Retina (tissue), 1 donor: ENCODE measurements at regions not wholly inside any gene's neighbourhood (a gene's known extent, or its start where the extent isn't known, plus 50 kb on each side); places are given as distances from the start of the nearest gene placed in this dataset.

Experiments
- DNase-seq: peaks from one replicate; pipeline ENCODE4 v3.0.0-alpha.2; 2016

GRCh38 chr18:77455004-77455403 is 205.4 kb downstream of the GALR1 start:
- no peak for DNase-seq

- DNase-seq: no peak
These were observed 208.0 kb downstream of the GALR1 start for GRCh38 chr18:77457681-77458080.

GRCh38 chr18:77461062-77461688 is 211.5 kb downstream of the GALR1 start:
- DNase-seq: no peak

- no peak for DNase-seq
These were observed 215.3 kb downstream of the GALR1 start for GRCh38 chr18:77464917-77465316.

GRCh38 chr18:77466890-77467289 is 217.2 kb downstream of the GALR1 start:
- DNase-seq: no peak

DNA sequence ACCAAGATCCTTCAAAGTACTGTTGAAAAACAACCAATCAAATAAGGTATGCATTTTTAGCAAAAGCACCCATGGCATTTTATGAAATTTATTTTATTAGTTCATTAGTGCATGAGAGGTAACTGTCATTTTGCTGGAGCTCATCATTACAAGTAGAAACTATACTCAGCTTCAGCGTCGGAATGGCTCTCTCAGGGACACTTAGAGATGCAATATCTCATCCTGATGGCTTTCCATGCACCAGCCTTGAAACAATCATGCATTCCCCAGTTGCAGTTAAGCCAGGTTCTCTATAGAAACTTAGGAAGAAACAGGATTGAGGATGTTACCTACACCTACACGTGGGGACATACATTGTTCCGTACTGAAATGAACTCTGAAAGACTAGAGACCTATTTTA is 219.5 kb downstream of the GALR1 start:
- DNase-seq: no peak

DNA sequence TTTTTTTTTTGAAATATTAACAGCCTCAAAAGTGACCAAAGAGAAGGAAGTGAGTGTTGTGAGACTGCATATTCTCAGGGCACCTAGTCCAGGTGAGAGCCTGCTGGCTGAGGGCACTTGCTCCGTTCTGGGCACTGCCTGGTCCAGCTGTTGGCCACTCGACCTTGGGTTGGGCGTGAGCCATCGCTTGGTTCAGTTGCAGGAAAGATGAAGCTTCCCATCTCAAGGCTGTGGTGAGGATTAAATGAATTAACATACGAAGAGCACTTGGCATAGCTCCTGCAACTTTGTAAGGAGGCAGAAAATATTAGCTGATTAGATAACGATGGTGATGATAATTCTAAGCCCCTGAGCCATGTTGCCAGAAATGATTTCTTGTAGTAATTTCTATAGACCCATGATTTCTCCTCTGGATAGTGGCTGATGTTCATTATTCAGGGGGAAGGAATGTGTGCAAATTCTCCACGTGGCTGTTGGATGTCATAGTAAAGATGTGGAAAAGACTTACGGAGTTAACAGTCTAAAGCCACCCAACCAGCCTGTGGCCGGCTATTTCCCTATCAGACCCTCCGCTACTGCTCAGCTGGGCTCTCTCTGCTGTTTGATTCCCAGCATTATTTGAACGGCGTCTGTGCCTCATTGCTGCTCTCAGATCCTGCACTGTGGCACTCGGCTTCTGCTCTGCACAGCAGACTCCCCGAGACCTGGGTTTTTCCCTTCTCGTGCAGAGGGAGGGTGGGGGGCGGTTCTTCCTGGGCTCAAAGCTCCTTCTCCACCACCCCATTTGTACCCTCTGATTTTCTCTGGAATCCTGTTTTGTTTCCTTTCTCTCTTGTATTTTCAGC is 221.1 kb downstream of the GALR1 start:
- peak; percentile 20 for DNase-seq

- no peak for DNase-seq
These were observed 222.9 kb downstream of the GALR1 start for GRCh38 chr18:77472509-77472908.

DNA sequence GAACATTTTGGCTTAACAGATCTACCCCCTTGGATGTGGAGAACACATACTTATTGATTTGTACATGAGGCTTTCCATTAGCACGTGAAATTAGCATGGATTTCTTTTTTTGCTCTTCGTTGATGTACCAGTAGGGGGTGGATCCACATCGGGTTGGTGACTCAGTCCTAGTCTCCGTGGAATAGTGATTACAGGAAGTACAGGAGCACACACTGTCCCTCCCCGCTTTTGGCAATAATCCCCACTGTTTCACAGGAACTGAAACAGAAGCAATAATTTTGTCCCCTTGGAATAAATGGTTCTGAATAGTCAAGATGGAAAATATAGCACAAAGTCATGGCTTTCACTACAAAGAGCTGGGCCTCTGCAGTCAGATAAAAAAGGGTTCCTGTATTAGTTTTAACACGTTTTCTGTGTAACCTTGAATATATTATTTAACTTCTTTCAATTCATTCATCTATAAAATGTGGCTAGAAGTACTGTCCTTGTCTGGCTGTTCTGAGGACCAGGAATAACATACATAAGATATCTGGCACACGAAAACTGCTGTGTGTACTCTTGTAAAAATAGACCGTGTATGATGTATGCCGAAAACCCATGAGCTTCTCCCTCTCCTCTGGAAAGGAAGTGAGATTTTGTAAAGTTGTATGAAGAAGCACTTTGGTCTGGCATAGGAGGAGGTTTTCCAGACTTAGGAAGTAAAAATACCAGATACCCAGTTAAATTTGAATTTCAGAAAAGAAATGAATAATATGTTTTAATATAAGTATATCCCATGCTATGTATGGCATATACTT is 229.2 kb downstream of the GALR1 start:
- DNase-seq: no peak

GRCh38 chr18:77481541-77481940 is 231.9 kb downstream of the GALR1 start:
- no peak for DNase-seq

- no peak for DNase-seq
These were observed 232.8 kb downstream of the GALR1 start for GRCh38 chr18:77482190-77483085.

- no peak for DNase-seq
These were observed 237.3 kb downstream of the GALR1 start for GRCh38 chr18:77486985-77487384.

DNA sequence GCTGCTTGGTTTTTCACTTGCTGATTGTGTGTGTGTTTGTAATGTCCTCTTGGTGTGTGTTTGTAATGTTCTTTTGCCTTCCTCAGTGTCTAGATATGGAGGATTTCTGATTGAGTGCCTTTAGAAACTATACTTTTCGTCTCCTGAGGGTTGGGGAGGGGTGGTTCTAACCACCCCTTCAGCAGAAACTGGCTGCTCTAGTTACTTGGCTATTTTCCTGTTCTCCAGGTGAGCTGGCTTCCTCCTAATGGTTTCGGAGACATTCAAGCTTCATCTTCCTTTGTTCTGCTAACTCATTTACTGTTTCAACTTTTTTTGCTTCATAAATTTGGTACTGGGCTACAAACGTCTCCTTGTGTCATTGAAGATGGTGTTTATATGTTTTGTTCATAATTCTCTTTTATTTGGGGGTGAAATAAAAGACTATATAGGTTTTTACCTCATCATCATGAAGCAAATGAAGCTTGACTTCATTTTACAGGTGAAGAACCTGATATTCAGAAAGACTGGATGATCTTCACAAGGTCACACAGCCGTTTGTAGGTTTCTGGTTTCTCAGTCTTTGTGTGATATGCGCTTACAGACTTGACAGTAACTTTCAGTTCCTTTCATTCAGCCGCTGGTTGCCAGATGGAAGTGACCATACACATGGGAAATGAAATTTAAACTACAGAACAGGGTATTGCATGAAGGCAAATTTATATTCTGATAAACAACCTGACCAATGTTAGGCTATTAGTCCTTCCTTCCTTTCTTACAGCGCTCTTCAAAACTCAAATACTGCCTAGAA is 238.5 kb downstream of the GALR1 start:
- no peak for DNase-seq

DNA sequence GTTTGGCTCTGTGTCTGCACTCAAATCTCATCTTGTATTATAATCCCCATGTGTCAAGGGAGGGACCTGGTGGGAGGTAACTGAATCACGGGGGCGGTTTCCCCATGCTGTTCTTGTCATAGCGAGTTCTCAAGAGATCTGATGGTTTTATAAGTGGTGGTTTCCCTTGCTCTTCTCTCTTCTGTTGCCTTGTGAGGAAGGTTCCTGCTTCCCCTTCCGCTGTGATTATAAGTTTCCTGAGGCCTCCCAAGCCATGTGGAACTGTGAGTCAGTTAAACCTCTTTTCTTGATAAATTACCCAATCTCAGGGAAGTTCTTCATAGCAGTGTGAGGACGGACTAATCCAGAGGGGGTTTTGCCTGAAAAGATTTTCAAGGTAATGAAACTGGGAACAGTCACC is 245.4 kb downstream of the GALR1 start:
- no peak for DNase-seq

- no peak for DNase-seq
These were observed 246.5 kb downstream of the GALR1 start for GRCh38 chr18:77495982-77496690.

GRCh38 chr18:77501266-77501665 is 251.6 kb downstream of the GALR1 start:
- no peak for DNase-seq

GRCh38 chr18:77505499-77505898 is 255.9 kb downstream of the GALR1 start:
- DNase-seq: no peak

DNA sequence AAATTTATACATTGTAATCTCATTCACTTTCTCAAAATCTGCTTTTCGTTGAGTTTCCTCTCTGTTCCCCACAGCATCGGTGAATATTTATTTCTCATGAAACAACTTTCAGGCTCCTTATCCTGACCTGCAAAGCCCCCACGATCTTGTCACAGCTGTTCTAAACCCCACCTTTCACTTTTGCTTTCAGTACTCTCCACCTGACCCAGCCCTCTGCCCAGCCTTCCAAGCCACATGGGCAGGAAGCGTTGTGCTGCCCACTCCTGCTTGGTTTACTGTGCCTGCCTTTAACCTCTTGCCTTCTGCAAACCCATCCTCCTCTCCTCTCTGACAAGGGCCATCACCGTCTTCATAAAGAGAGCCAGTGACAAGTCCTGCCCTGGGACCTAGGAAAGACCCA is 262.5 kb downstream of the GALR1 start:
- DNase-seq: no peak

- DNase-seq: no peak
These were observed 268.3 kb downstream of the GALR1 start for GRCh38 chr18:77517901-77518300.

DNA sequence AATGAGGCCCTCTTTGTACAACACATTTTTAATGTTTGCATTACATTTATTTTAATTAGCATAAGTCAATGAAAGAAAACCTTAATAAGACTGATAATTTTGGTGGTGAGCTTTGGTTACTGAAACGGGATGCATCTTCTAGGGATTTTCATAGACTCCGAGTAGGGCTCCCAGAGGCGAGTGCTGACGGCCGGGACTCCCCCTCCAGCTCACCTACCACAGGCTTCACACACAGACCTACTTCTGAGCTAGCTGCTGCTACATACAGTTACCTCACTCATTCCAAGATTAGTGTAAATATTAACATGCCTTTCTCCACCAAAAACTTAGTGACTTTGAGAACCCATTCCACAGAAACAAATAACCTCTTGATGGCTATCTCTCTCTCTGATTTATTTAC is 271.1 kb downstream of the GALR1 start:
- no peak for DNase-seq

DNA sequence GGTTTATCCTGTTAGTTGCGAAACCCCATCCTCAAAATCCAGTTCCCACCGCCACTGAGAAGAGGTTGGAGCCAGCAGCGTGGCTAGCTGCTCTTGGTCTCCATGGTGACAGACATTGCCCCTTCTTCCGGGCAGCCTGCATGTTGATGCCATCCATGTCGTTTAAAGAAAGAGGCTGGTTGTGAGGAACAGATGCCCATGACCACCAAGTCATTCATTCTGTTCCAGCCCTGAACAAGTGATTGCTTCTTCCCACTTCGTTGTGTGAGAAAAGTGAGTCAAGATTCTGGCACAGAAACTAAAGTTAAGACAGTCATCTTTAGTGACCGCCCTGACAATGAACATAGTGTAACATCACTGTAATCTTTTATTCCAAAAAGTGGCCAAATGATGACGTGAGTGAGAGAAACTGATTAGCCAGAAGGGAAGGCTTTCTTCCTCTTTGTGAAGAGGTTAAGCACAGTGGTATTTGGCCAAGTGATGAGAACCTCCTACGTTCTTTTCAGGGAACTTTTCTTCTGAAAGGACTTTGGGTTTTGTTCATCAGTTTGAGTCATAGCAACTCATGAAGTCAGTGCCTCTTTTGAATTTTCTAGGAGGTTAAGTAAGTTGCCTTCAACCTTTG is 272.5 kb downstream of the GALR1 start:
- DNase-seq: no peak
